ENCODE measurements at regions not wholly inside any gene's neighbourhood (a gene's known extent, or its start where the extent isn't known, plus 50 kb on each side); places are given as distances from the start of the nearest gene placed in this dataset.

DNA sequence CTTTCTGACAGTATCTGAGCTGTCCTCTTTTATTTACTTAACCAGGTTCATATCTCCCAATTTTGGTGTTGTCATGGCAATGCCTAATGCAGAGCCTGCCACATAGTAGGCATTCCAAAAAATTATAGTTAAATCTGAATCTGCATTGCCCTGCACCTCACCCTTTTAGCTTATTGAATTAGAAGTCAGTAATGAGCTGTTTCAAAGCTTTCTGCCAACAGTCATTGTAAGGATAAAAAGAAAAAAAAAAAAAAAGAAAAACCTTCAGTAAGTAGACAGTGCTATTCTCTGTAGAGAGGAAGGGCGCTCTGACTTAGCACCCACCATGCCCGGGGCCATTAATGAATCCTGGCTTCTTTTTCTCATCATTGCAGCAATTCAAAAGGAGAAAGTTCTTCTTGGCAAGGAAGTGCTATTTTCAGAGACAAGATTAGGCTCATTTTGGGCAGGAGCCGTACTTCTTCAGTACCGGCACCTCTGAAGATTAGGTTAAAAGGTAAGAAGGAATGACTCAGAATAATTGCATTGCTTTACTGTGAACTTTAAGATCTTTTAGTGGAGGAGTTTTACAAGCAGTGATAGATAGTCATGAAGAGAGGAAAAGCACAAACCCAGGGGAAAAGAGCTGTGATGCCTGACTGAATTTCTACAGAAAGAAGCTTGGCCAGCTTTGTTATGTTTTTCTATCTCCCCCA is 2041.2 kb upstream of the PIK3C3 start:
- DNase-seq, result no peak

GRCh38 chr18:39911716-39912115 is 2043.3 kb upstream of the PIK3C3 start:
- DNase-seq, result no peak

GRCh38 chr18:39909706-39910105 is 2045.3 kb upstream of the PIK3C3 start:
- no peak for DNase-seq

GRCh38 chr18:39886136-39886535 is 2068.9 kb upstream of the PIK3C3 start:
- DNase-seq, result no peak

DNA sequence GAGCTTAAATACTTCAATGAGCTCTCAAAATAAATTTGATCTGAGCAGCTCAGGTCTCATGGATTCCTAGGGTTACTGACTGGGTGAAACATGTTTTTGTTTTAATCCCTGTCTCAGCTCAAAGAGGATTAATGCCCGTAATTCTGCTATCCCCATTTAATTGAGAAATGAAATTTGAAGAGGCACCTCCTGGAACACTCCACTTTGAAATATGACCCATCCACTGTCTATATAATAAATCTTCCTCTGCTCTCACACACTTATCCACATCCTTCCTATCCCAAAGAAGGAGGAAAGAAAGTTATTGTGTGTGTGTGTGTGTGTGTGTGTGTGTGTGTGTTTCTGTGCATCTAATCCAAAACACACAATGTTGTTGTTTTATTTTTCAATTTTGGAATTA is 2082.4 kb upstream of the PIK3C3 start:
- no peak for DNase-seq

DNA sequence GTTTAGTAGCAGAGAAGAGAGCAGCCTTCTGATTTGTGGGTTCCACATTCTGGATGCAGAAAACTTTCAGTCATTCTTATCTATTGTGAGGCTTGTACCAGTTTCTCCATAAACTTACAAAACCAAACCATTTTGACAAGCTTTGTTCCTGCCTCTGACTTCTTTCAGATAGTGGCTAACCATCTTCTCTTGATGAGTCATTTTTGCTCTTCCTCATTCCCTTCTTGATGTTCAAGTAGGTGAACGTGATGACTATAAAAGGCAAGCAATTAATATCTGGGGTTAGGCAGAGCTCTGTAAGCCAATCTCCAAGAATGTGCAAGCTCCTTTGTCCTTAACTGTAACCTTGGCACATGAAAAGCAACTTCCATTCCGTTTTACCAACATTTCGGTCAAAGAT is 2083.1 kb upstream of the PIK3C3 start:
- no peak for DNase-seq

- no peak for DNase-seq
These were observed 2084.4 kb upstream of the PIK3C3 start for GRCh38 chr18:39870591-39870990.

- DNase-seq, result no peak
These were observed 2091.1 kb upstream of the PIK3C3 start for GRCh38 chr18:39863916-39864315.

- DNase-seq, result no peak
These were observed 2092.7 kb upstream of the PIK3C3 start for GRCh38 chr18:39862341-39862740.

GRCh38 chr18:39854291-39854690 is 2100.7 kb upstream of the PIK3C3 start:
- DNase-seq, result no peak

DNA sequence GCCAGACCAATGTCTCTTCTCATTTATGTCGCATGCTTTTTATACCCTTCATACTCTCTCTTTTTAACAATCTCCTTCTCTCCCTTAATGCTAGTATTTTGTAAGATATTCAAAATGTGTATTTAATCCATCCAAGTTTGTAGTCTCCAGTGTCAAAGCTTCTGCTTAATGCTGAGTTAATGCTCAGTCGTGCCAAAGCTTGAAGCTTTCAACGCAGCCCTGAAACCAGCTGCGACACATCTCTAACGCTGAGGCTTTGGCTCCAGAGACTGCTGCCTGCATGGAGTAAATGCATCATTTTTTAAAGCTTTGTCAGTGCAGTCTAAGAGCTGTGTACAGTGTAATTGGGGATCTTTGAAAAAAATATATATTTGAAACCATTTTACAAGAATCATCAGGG is 2108.8 kb upstream of the PIK3C3 start:
- DNase-seq, result no peak

GRCh38 chr18:39845631-39846030 is 2109.4 kb upstream of the PIK3C3 start:
- no peak for DNase-seq

- DNase-seq, result no peak
These were observed 2109.9 kb upstream of the PIK3C3 start for GRCh38 chr18:39845106-39845505.

DNA sequence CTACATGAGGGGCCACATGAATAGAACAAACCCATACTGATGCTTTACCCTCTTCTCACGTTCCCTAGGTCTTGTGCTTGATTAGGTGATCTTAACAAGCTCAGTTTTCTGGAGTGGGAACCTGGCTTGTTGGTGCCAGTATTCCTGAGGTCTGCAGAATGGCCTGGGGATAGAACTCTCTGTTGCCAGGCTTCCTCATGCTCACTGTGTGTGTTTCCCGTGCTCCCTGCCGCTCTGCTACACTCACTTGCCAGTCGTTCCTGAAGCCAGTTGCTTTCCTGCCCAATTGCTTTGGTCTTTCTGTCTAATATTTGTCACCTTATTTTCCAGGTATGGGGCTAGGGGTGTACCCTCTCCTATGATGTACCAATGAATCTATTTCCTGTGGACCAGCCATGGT is 2111.5 kb upstream of the PIK3C3 start:
- no peak for DNase-seq

DNA sequence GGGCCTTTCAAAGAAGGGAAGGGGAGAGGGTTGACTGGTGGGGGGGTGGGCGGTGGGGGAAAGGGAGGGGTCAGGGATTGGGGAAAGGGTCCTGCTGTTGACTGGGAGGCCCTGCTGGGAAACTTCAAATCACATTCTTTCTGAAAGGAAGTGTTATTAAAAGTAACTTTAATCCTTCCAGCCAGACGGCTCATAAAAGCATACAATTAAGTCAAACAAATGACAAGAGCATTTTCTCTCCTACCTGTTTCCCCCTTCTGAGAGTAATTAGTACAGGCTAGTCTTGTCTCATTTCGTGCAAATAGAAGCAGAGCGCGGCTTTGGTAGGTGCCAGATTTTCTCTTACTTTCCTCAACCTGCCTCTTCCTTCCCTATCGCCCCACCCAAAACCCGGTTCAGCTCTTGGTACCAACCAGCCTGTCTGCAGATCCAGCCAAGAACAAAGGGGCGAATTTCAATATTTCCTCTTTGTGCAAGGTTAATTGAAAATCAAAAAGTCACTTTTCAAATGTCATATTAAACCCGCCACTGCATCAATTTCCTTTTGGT is 2112.6 kb upstream of the PIK3C3 start:
- no peak for DNase-seq

DNA sequence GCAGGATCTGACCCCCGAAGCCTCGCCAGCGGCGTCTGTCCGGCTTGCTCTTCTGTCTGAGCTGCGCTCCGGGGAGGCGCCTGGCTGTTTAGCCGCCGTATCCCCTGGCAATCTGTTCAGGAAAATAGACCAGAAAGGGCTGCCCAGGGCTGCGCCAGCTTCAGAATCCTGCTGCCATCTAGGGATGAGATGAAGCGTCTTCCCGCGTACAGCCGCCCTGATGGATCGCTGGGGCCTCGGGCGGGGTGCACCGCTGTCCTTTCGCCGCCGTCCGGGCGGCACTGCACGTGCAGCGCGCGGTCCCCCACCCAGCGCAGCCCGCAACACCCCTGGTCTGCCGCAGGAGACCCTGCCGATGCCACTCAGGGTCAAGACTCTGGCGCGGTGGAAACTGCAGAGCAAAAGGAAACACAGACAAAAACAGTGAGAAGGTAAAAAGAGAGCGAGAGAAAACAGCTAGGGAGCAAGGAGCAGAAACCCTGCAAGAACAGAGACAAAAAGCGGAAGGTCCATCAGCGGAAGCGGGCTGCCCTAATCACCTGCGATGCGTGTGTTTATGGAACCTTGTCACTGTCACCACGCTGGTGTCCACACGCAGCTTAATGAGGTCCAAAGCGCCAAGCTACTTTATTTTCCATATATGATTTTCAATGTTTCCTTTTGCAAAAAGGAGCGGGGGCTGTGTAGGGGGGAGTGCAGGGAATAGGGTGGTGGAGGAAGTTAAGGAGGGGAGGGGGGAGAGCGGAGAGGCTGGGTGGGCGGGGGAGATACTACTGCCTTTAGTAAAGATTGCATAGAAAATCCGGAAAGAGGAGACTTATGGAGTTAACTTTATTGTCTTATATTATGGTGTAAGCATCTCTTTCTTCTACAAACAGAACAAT is 2113.3 kb upstream of the PIK3C3 start:
- no peak for DNase-seq

GRCh38 chr18:39840856-39841481 is 2114.1 kb upstream of the PIK3C3 start:
- DNase-seq, result no peak

DNA sequence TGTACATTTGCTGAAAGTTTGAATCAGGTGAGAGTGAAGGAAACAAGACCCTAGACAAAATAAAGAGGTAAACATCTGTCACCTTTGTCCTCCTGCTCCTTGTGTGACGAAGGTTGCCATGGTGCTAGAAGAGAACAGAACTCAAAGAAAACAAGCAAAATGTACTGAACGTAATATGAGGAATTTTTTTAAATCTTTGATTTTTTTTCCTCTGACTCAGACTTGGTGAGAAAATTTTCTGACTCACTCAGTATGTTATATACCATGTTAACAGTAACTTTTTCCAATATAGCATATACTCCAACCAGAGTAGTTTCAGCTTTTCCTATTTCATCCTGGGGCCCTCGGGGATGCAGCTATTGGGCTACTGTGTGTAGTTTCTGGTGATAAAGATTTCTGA is 2114.6 kb upstream of the PIK3C3 start:
- DNase-seq, result no peak

DNA sequence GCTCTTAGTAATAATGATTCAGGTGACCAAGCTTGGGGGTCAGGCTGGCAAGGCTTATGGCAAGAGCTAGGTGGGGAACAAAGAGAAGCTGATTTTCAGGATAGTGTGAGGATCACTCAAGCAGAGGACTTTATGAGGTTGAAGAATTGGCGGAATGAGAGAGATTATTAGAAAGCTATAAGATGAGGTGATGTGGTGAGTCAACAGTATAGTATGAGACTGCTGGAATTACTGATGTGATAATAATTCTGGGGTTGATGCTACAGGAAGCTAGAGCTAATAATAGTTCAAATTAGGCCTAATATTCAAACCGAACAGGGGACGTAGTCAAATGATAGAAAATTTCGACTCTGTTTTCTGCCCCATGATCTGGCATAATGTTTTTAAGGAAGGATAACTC is 2115.3 kb upstream of the PIK3C3 start:
- DNase-seq, result no peak

DNA sequence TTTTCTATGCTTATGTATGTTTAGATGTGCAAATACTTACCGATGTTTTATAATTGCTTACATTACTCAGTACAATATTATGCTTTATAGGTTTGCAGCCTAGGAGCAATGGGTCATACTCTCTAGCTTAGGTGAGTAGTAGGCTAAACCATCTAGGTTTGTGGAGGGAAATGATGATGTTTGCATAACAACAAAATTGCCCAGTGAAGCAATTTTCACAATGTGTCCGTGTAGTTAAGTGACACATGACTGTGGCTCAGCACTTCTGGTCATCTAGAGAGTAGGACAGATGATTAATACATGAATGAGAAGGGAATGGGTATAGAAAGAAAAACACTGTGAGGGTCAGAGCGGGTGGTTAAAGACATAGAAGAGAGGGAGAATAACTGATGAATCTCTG is 2116.2 kb upstream of the PIK3C3 start:
- DNase-seq, result no peak

DNA sequence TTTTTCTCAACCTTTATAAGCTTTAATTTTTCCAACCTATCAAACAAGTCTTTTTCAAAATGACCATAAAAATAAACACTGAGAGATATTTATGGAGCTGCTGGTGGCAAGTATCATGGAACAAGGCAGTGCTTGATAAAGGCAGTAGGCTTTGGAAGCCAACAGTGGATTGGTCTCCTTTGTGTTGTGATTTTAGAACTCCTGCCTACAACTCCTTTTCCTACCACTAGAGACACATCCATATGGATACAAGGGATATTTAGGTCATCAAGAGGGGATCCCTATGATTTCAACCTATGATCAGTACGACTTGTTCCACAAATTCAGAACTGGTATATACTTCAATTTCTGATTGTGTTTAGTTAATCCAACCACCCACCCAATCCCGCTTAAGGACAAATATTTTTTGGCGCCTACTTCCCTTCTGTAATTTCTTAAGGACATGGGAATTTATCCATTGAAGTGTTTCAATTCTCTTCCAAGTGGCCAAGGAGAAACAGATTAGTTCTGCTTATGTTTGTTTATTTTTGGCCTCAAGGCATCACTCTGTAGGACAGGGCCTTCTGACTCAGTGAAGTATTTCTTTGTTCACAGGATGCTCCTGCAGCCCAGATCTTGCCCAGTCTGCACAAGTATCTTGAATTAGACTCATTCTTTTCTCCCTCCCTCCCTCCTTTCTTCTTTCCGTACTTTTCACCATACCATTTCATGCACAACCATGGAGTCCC is 2119.6 kb upstream of the PIK3C3 start:
- DNase-seq, result no peak

DNA sequence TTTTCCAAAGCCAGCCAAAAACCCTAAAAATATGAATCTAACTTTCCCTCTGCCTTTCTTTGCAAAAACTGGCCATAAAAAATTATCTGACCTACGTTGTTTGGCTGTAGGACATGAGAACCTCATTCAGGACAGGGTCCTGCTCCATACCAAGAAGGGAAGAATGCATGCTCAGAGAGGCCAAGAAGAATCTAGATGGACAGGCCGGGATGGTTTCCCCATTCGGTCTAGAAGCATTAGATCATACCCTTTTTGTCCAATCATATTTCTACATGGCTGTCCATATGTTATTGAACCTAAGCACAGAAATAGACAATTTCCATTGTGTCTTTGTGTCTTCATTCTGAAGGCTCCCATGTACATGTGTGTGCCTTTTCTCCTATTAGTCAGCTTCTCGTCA is 2120.4 kb upstream of the PIK3C3 start:
- no peak for DNase-seq

Measured in stimulated activated CD4-positive, alpha-beta T cell treated with anti-CD3 and anti-CD28 coated beads, Interleukin-1b, Interleukin-23, amount 100 ng/mL, for 48 hours (primary cell).